Testis (tissue), 2 donors: ENCODE measurements at regions not wholly inside any gene's neighbourhood (a gene's known extent, or its start where the extent isn't known, plus 50 kb on each side); places are given as distances from the start of the nearest gene placed in this dataset.

Experiments used
- POLR2A ChIP-seq: fragments of 450-650 bp; IDR thresholded peaks from one replicate; pipeline ENCODE4 v1.6.1; 2017; ENCODE audit warnings: antibody characterized with exemption, mild to moderate bottlenecking, moderate library complexity
- TF ChIP-seq, protein P1 (sequence below), 3 experiments: fragments of 450-650 bp in 2 of 3; fragments of 200-600 bp in 1 of 3; sonication (generic) in 1 of 3; IDR thresholded peaks; one replicate each; pipeline ENCODE4 v1.5.1; 2016 to 2019; ENCODE audit warnings: antibody characterized with exemption in 3 of 3, mild to moderate bottlenecking in 2 of 3, moderate library complexity in 1 of 3

- TF ChIP-seq, protein P1, sequence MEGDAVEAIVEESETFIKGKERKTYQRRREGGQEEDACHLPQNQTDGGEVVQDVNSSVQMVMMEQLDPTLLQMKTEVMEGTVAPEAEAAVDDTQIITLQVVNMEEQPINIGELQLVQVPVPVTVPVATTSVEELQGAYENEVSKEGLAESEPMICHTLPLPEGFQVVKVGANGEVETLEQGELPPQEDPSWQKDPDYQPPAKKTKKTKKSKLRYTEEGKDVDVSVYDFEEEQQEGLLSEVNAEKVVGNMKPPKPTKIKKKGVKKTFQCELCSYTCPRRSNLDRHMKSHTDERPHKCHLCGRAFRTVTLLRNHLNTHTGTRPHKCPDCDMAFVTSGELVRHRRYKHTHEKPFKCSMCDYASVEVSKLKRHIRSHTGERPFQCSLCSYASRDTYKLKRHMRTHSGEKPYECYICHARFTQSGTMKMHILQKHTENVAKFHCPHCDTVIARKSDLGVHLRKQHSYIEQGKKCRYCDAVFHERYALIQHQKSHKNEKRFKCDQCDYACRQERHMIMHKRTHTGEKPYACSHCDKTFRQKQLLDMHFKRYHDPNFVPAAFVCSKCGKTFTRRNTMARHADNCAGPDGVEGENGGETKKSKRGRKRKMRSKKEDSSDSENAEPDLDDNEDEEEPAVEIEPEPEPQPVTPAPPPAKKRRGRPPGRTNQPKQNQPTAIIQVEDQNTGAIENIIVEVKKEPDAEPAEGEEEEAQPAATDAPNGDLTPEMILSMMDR (IDR thresholded peaks at IDR 0.05), result no peak
- no peak for TF ChIP-seq POLR2A
Measured at GRCh38 chr5:107011605-107012004, 659.1 kb downstream of the EFNA5 start.
